ENCODE measurements at regions not wholly inside any gene's neighbourhood (a gene's known extent, or its start where the extent isn't known, plus 50 kb on each side); places are given as distances from the start of the nearest gene placed in this dataset.
"Not testable (repeated sequence)": the region's sequence is repeated elsewhere in the genome, so short reads cannot be mapped to it uniquely, and the experiment has no call there.

GRCh38 chr1:220942278-220942677 lies 63.0 kb downstream of the HLX start:
- DNase-seq: no peak

GRCh38 chr1:220942914-220943313 lies 63.7 kb downstream of the HLX start:
- DNase-seq: not testable (repeated sequence)

- no peak for DNase-seq
Observed at GRCh38 chr1:220943319-220943996, 64.2 kb downstream of the HLX start.

GRCh38 chr1:220950576-220950975 lies 71.3 kb downstream of the HLX start:
- DNase-seq: no peak

GRCh38 chr1:220952961-220953643 lies 73.9 kb downstream of the HLX start:
- no peak for DNase-seq

- DNase-seq: no peak
Observed at GRCh38 chr1:220954321-220955075, 75.3 kb downstream of the HLX start.

- DNase-seq: no peak
Observed at GRCh38 chr1:220955116-220955515, 75.9 kb downstream of the HLX start.

GRCh38 chr1:220956501-220957232 lies 77.4 kb downstream of the HLX start:
- DNase-seq: no peak

GRCh38 chr1:220957233-220957605 lies 78.0 kb downstream of the HLX start:
- DNase-seq: no peak

- DNase-seq: no peak
Observed at GRCh38 chr1:220958234-220958633, 79.0 kb downstream of the HLX start.

GRCh38 chr1:220962031-220962751 lies 82.9 kb downstream of the HLX start:
- no peak for DNase-seq

- no peak for DNase-seq
Observed at GRCh38 chr1:220966041-220966440, 86.8 kb downstream of the HLX start.

GRCh38 chr1:220966473-220966872 lies 87.2 kb downstream of the HLX start:
- no peak for DNase-seq

- DNase-seq: no peak
Observed at GRCh38 chr1:220966881-220967611, 87.8 kb downstream of the HLX start.

- DNase-seq: no peak
Observed at GRCh38 chr1:220967911-220968310, 88.7 kb downstream of the HLX start.

GRCh38 chr1:220969281-220969680 lies 90.0 kb downstream of the HLX start:
- DNase-seq: not testable (repeated sequence)

- DNase-seq: no peak
Observed at GRCh38 chr1:220970311-220970710, 91.1 kb downstream of the HLX start.

GRCh38 chr1:220971221-220971620 lies 92.0 kb downstream of the HLX start:
- DNase-seq: no peak

GRCh38 chr1:220974431-220974830 lies 95.2 kb downstream of the HLX start:
- no peak for DNase-seq

- DNase-seq: no peak
Observed at GRCh38 chr1:220976390-220976789, 97.1 kb downstream of the HLX start.

- DNase-seq: no peak
Observed at GRCh38 chr1:220979371-220979770, 100.1 kb downstream of the HLX start.

GRCh38 chr1:220982686-220983085 lies 103.4 kb downstream of the HLX start:
- no peak for DNase-seq

Measured in left hindlimb (tissue), 1 donor.